ENCODE measurements at regions not wholly inside any gene's neighbourhood (a gene's known extent, or its start where the extent isn't known, plus 50 kb on each side); places are given as distances from the start of the nearest gene placed in this dataset.

DNA sequence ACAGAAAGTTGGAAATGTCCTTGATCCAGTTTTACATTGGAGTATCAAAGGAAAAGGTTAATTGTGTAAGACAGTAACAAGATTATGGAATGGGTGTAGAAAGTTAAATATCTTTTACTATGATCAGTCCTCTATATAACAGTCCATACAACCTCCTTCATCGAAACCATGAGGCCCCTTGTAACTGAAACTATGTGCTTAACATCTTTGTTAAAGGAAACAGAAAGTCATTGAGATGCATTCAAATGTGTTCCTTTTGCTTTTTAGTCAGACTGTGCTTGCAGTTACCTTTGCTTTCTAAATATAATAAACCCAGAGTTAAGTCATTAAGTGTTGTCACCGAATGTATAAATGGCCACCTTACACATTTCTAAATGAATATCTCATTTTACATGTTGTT is 1298.5 kb downstream of the ROBO2 start:
- TF ChIP-seq EZH2phosphoT487 (IDR thresholded peaks at IDR 0.05; ENCODE audit: insufficient read depth, low read depth) (no peak), EZH2 (IDR thresholded peaks at IDR 0.05; ENCODE audit: insufficient read depth, poor library complexity, severe bottlenecking) (no peak)

Data from GM23248 (cell line).